IMR-90 (cell line): ENCODE measurements at regions not wholly inside any gene's neighbourhood (a gene's known extent, or its start where the extent isn't known, plus 50 kb on each side); places are given as distances from the start of the nearest gene placed in this dataset.

Experiments used
- ATAC-seq: fragments of 200-7000 bp; cut with Tn5 transposase; 2 replicates; pipeline ENCODE4 v1.9.1; 2020; ENCODE audit warnings: low read depth, mild to moderate bottlenecking, moderate library complexity
- BruUV-seq: library from RNA; stranded (reverse); fragments of 400-500 nt; replicated peaks from 2 replicates; lab custom pipeline; 2021; lab: Mats Ljungman, UMichigan
- CTCF ChIA-PET: fragments of 300-600 bp; formaldehyde crosslinking; extraction: SDS; loops from one replicate; lab custom pipeline; 2021; ENCODE audit warnings: antibody characterized with exemption; lab: Yijun Ruan, JAX
- POLR2A ChIA-PET: fragments of 300-600 bp; sonication (Branson Sonifier 250); formaldehyde crosslinking; loops from one replicate; lab custom pipeline; 2022; ENCODE audit warnings: antibody characterized with exemption; ENCODE audit not compliant: unreplicated experiment; lab: Charles Lee
- DNase-seq: peaks from one replicate; pipeline ENCODE4 v3.0.0; 2013
- H2AFZ ChIP-seq: replicated peaks from 2 replicates; pipeline ENCODE3; 2013; ENCODE audit warnings: low read length, mild to moderate bottlenecking; ENCODE audit not compliant: poor library complexity
- H2AK5ac ChIP-seq: 2 replicates; pipeline ENCODE4 v1.6.1; 2013; ENCODE audit warnings: low read depth, low read length, inconsistent platforms
- H2AK9ac ChIP-seq: replicated peaks from 2 replicates; pipeline ENCODE3; 2013; ENCODE audit warnings: mild to moderate bottlenecking, low read depth, low read length, moderate library complexity; ENCODE audit not compliant: poor library complexity
- H2BK120ac ChIP-seq: 2 replicates; pipeline ENCODE4 v1.6.1; 2013; ENCODE audit warnings: low read depth, low read length, inconsistent platforms
- H2BK15ac ChIP-seq: 3 replicates; pipeline ENCODE4 v1.6.1; 2013; ENCODE audit warnings: low read depth, low read length, inconsistent platforms
- H2BK20ac ChIP-seq: 2 replicates; pipeline ENCODE4 v1.6.1; 2013; ENCODE audit warnings: low read depth, mild to moderate bottlenecking, inconsistent platforms, low read length, moderate library complexity
- H2BK5ac ChIP-seq: 2 replicates; pipeline ENCODE4 v1.6.1; 2013; ENCODE audit warnings: mild to moderate bottlenecking, low read depth, low read length, inconsistent platforms; ENCODE audit not compliant: poor library complexity, severe bottlenecking
- H3K14ac ChIP-seq: replicated peaks from 2 replicates; pipeline ENCODE4 v1.6.1; 2013; ENCODE audit warnings: low read depth, low read length, inconsistent platforms
- H3K18ac ChIP-seq: 2 replicates; pipeline ENCODE4 v1.6.1; 2013; ENCODE audit warnings: low read depth, low read length, control low read depth
- H3K23ac ChIP-seq: 2 replicates; pipeline ENCODE4 v1.6.1; 2013; ENCODE audit warnings: low read depth, low read length, inconsistent platforms
- H3K27ac ChIP-seq: 2 replicates; pipeline ENCODE4 v1.5.1; 2013; ENCODE audit warnings: mild to moderate bottlenecking, control low read depth, low read length; ENCODE audit not compliant: insufficient read depth
- H3K27me3 ChIP-seq: 2 replicates; pipeline ENCODE4 v1.6.1; 2013; ENCODE audit warnings: low read length; ENCODE audit not compliant: control insufficient read depth, insufficient read depth
- H3K36me3 ChIP-seq: 2 replicates; pipeline ENCODE4 v1.6.1; 2013; ENCODE audit warnings: low read length, mixed read lengths; ENCODE audit not compliant: control insufficient read depth, insufficient read depth
- H3K4ac ChIP-seq: 2 replicates; pipeline ENCODE4 v1.6.1; 2013; ENCODE audit warnings: low read depth, low read length, inconsistent platforms
- H3K4me1 ChIP-seq: 2 replicates; pipeline ENCODE4 v1.6.1; 2013; ENCODE audit warnings: low read length, mixed read lengths; ENCODE audit not compliant: control insufficient read depth, insufficient read depth
- H3K4me2 ChIP-seq: 2 replicates; pipeline ENCODE4 v1.6.1; 2013; ENCODE audit warnings: low read depth, mild to moderate bottlenecking, control low read depth, low read length, moderate library complexity
- H3K4me3 ChIP-seq: 2 replicates; pipeline ENCODE4 v1.5.1; 2013; ENCODE audit warnings: low read depth, mild to moderate bottlenecking, control low read depth, low read length, moderate library complexity; ENCODE audit not compliant: insufficient read depth
- H3K56ac ChIP-seq: 2 replicates; pipeline ENCODE4 v1.6.1; 2013; ENCODE audit warnings: low read length, inconsistent platforms; ENCODE audit not compliant: insufficient read depth; ENCODE audit errors: extremely low read depth
- H3K79me1 ChIP-seq, 2 experiments: 2 replicates each; pipeline ENCODE4 v1.6.1; 2013; ENCODE audit warnings: low read length in 2 of 2, inconsistent platforms in 1 of 2, low read depth in 1 of 2
- H3K9ac ChIP-seq: 2 replicates; pipeline ENCODE4 v1.6.1; 2013; ENCODE audit warnings: low read depth, low read length, control low read depth
- H3K9me1 ChIP-seq: 2 replicates; pipeline ENCODE4 v1.6.1; 2013; ENCODE audit warnings: low read length, inconsistent platforms; ENCODE audit not compliant: insufficient read depth
- H3K9me3 ChIP-seq: 2 replicates; pipeline ENCODE4 v1.6.1; 2013; ENCODE audit warnings: low read length; ENCODE audit not compliant: control insufficient read depth, insufficient read depth
- H4K20me1 ChIP-seq: 2 replicates; pipeline ENCODE4 v1.6.1; 2013; ENCODE audit warnings: low read length, inconsistent platforms; ENCODE audit not compliant: insufficient read depth
- H4K5ac ChIP-seq: 2 replicates; pipeline ENCODE4 v1.6.1; 2013; ENCODE audit warnings: mild to moderate bottlenecking, low read depth, low read length, control low read depth
- H4K8ac ChIP-seq, 2 experiments: 2 replicates each; pipeline ENCODE4 v1.6.1; 2013; ENCODE audit warnings: low read depth in 2 of 2, low read length in 2 of 2, control low read depth in 1 of 2, inconsistent platforms in 1 of 2
- H4K91ac ChIP-seq: 2 replicates; pipeline ENCODE4 v1.6.1; 2013; ENCODE audit warnings: low read depth, low read length, inconsistent platforms; ENCODE audit not compliant: insufficient read depth
- MXI1 ChIP-seq: IDR thresholded peaks from 2 replicates; pipeline ENCODE4 v1.6.1; 2012; ENCODE audit warnings: low read depth, mild to moderate bottlenecking, low read length, moderate library complexity, borderline replicate concordance
- RCOR1 ChIP-seq: IDR thresholded peaks from 2 replicates; pipeline ENCODE4 v1.6.1; 2012; ENCODE audit warnings: mild to moderate bottlenecking, low read length, improper control_type of control experiment; ENCODE audit not compliant: insufficient replicate concordance
- WGBS, 2 experiments: methylation state at CpG; one replicate each; pipeline versions ENCODE4 v1.1.5 to v1.1.7; 2013; ENCODE audit warnings: missing lambda C conversion rate in 2 of 2; ENCODE audit not compliant: insufficient read length in 1 of 2; ENCODE audit errors: extremely low coverage in 2 of 2; 5-methylcytosine and 5-hydroxymethylcytosine counted together
- dilution Hi-C: fragments of 300-500 bp; cut with HindIII; formaldehyde crosslinking; loops from one replicate; pipeline ENCODE4 v1.14.3; 2018; ENCODE audit warnings: low sequenced_read_pairs; ENCODE audit not compliant: unreplicated experiment
- in situ Hi-C: fragments of 300-500 bp; cut with MboI; formaldehyde crosslinking; loops from 3 replicates; pipeline ENCODE4 v1.14.3; 2019; ENCODE audit warnings: low sequenced_read_pairs, inconsistent platforms, mixed read lengths
- intact Hi-C: fragments of 100-400 bp; cut with micrococcal nuclease; formaldehyde crosslinking; loops from 2 replicates; pipeline ENCODE4 v1.10.0; 2022

GRCh38 chr6:76776876-76777275, 686.4 kb downstream of the HTR1B start:
- no CpG with 5 or more reads among the region's 1 CpG for WGBS, 2 experiments
- ATAC-seq (no peak), DNase-seq (no peak)
- TF ChIP-seq MXI1, result no peak
- no peak for TF ChIP-seq RCOR1
- no peaks in the 10 kb centered on the region for H4K20me1 ChIP-seq
- no peaks in the 10 kb centered on the region for H3K36me3 ChIP-seq
- H2BK15ac ChIP-seq, result no peak overlapping the region
- intact Hi-C loops, result no loop called here
- no peak overlapping the region for H2AK5ac ChIP-seq
- H3K9me3 ChIP-seq, result peaks cover 4% of the 10 kb centered on the region
- in situ Hi-C loops, result no loop called here
- no peak overlapping the region for H3K14ac ChIP-seq
- H3K18ac ChIP-seq, result no peak overlapping the region
- no peaks in the 10 kb centered on the region for H3K9me1 ChIP-seq
- H4K8ac ChIP-seq, result no peak overlapping the region
- no peak overlapping the region for H4K91ac ChIP-seq
- no peaks in the 10 kb centered on the region for H3K79me1 ChIP-seq
- H3K4me2 ChIP-seq, result no peak overlapping the region
- H2AFZ ChIP-seq, result no peak overlapping the region
- H2BK20ac ChIP-seq, result no peak overlapping the region
- no peak overlapping the region for H2BK120ac ChIP-seq
- no peaks in the 10 kb centered on the region for H3K4me1 ChIP-seq
- H3K9ac ChIP-seq, result no peak overlapping the region
- no TSS peak for BruUV-seq
- ChIA-PET CTCF (no interaction called here), POLR2A (no interaction called here)
- H3K4ac ChIP-seq, result no peak overlapping the region
- H3K56ac ChIP-seq, result no peak overlapping the region
- H3K27ac ChIP-seq, result no peak overlapping the region
- no peaks in the 10 kb centered on the region for H3K27me3 ChIP-seq
- no peak overlapping the region for H2AK9ac ChIP-seq
- H3K23ac ChIP-seq, result no peak overlapping the region
- H3K4me3 ChIP-seq, result no peak overlapping the region
- H4K5ac ChIP-seq, result no peak overlapping the region
- dilution Hi-C loops, result no loop called here
- no peak overlapping the region for H2BK5ac ChIP-seq
